ENCODE measurements at regions not wholly inside any gene's neighbourhood (a gene's known extent, or its start where the extent isn't known, plus 50 kb on each side); places are given as distances from the start of the nearest gene placed in this dataset.

DNA sequence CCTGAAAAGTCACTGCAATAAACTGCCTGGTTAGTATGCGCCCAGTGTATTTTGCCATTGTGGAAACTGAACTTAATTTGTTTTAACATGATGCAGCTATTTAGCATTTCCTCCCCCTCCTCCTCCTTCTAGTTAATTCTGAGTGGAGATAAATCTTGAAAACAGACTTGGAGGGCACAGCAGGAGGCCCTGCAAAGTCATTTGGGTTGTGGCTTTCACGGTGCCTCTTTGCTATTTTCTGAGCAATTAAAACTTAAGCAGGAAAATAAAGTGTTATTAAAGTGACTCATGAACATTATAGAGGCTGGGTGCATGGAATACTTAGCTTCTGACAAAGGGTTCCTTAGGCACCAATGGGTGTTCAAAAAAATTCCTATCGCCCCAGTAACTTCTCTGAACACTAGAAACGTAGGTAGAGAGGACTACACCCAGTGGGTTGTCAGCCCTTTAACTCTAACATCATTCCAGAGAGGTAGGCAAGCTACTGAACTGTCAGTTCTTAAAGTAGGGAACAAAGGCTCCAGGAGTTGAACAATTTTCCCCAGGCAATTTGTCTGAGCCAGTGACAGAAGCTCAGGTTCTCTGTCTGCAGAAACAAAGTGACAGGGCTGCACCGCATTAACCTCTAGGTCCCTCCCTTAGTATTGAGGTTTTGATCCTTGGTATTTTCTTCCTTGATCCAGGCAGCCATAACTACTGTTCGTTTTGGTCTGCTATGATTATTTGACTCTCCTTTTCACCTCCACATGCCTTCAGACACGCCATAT lies 158.3 kb upstream of the KIT start:
- peak; percentile 16 for DNase-seq (ENCODE audit: unreplicated experiment)
- Mint-ChIP-seq H3K4me1 (ENCODE audit: insufficient read depth, unreplicated experiment) (peaks cover 23% of the 10 kb centered on the region), H3K36me3 (ENCODE audit: insufficient read depth, unreplicated experiment) (no peaks in the 10 kb centered on the region), H3K27me3 (ENCODE audit: insufficient read depth, unreplicated experiment) (no peaks in the 10 kb centered on the region), H3K27ac (ENCODE audit: low read depth, unreplicated experiment) (peak overlapping the region; percentile 1), H3K4me3 (ENCODE audit: unreplicated experiment) (no peak overlapping the region), H3K9me3 (ENCODE audit: unreplicated experiment) (no peaks in the 10 kb centered on the region)
- no TSS peak for BruUV-seq (replicated peaks)
- TF ChIP-seq, protein P1, sequence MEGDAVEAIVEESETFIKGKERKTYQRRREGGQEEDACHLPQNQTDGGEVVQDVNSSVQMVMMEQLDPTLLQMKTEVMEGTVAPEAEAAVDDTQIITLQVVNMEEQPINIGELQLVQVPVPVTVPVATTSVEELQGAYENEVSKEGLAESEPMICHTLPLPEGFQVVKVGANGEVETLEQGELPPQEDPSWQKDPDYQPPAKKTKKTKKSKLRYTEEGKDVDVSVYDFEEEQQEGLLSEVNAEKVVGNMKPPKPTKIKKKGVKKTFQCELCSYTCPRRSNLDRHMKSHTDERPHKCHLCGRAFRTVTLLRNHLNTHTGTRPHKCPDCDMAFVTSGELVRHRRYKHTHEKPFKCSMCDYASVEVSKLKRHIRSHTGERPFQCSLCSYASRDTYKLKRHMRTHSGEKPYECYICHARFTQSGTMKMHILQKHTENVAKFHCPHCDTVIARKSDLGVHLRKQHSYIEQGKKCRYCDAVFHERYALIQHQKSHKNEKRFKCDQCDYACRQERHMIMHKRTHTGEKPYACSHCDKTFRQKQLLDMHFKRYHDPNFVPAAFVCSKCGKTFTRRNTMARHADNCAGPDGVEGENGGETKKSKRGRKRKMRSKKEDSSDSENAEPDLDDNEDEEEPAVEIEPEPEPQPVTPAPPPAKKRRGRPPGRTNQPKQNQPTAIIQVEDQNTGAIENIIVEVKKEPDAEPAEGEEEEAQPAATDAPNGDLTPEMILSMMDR (IDR thresholded peaks at IDR 0.05; ENCODE audit: unreplicated experiment), result no peak
- intact Hi-C loops (cut with micrococcal nuclease), result no loop called here
- ChIA-PET CTCF (interaction anchor here (0.6 kb wide), 1 partner anchor 338 kb away, joined by 3 read pairs; no protein-coding TSS in a partner anchor), POLR2A (interaction anchor here (1.4 kb wide), 1 partner anchor 15 kb away, joined by 3 read pairs; no protein-coding TSS in a partner anchor)

DNA sequence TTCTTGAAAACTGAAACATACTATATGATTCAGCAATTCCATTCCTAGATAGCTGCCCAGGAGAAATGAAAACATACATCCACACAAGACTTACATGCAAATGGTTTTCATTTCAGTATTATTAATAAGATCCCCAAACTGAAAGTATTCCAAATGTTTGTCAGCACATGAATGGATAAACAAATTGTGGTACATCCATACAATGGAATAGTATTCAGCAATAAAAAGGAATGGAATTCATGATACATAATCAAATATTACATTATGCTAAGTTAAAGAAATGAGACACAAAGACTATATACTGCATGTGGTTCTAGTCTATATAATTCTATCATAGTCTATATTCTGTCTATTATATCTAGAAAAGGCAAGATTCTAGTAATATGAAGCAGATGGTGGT lies 152.4 kb upstream of the KIT start:
- H3K9me3 Mint-ChIP-seq (ENCODE audit: unreplicated experiment), result peaks cover 7% of the 10 kb centered on the region
- no TSS peak for BruUV-seq (replicated peaks)
- H3K36me3 Mint-ChIP-seq (ENCODE audit: insufficient read depth, unreplicated experiment), result no peaks in the 10 kb centered on the region
- CTCF ChIA-PET, result interaction anchor here (1.1 kb wide), 1 partner anchor 19 kb away, joined by 3 read pairs; no protein-coding TSS in a partner anchor
- intact Hi-C loops (cut with micrococcal nuclease), result no loop called here
- POLR2A ChIA-PET, result interaction anchor here (0.9 kb wide), 1 partner anchor 21 kb away, joined by 4 read pairs; no protein-coding TSS in a partner anchor
- H3K4me1 Mint-ChIP-seq (ENCODE audit: insufficient read depth, unreplicated experiment), result no peaks in the 10 kb centered on the region
- TF ChIP-seq, protein P1 (IDR thresholded peaks at IDR 0.05; ENCODE audit: unreplicated experiment), result no peak
- no peak overlapping the region for H3K4me3 Mint-ChIP-seq (ENCODE audit: unreplicated experiment)
- no peak overlapping the region for H3K27ac Mint-ChIP-seq (ENCODE audit: low read depth, unreplicated experiment)
- H3K27me3 Mint-ChIP-seq (ENCODE audit: insufficient read depth, unreplicated experiment), result no peaks in the 10 kb centered on the region
- DNase-seq (ENCODE audit: unreplicated experiment), result no peak

DNA sequence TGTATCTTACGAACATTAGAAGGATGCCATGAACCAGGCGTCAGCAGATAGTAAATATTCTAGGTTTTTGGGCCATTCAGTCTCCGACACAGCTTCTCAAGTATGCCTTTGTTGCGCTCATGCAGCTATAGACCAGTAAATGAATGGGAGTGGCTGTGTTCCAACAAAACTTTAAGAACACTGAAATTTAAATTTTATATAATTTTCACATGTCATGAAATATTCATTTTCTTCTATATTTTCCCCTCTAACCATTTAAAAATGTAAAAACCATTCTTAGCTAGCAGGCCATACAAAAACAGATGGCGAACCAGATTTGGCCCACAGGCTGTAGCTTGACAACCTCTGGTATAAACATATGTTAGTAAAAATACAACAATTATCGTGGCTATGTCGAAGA lies 151.8 kb upstream of the KIT start:
- Mint-ChIP-seq H3K27ac (ENCODE audit: low read depth, unreplicated experiment) (no peak overlapping the region), H3K4me3 (ENCODE audit: unreplicated experiment) (no peak overlapping the region), H3K36me3 (ENCODE audit: insufficient read depth, unreplicated experiment) (no peaks in the 10 kb centered on the region), H3K9me3 (ENCODE audit: unreplicated experiment) (peaks cover 7% of the 10 kb centered on the region), H3K4me1 (ENCODE audit: insufficient read depth, unreplicated experiment) (no peaks in the 10 kb centered on the region), H3K27me3 (ENCODE audit: insufficient read depth, unreplicated experiment) (no peaks in the 10 kb centered on the region)
- CTCF ChIA-PET, result no interaction called here
- no peak for DNase-seq (ENCODE audit: unreplicated experiment)
- TF ChIP-seq, protein P1 (IDR thresholded peaks at IDR 0.05; ENCODE audit: unreplicated experiment), result no peak
- POLR2A ChIA-PET, result no interaction called here
- no TSS peak for BruUV-seq (replicated peaks)
- intact Hi-C loops (cut with micrococcal nuclease), result no loop called here

DNA sequence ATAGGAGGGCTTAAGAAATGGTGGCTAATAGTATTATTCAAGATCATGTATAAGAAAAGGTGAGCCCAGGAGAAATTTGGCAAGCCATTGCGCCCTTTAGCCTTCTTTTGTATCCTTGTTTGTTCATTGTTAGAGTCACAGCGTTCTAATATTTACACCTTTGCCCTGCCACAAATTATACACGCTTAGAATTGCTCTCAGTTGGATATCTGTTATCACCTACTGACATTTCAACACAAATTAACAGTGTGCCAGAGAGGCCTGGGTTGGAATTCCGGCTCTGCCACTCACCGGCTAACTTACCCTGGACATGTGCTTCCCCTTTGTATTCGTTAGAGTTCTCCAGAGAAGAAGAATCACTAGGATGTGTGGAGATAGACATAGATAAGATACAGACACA lies 148.7 kb upstream of the KIT start:
- Mint-ChIP-seq H3K36me3 (ENCODE audit: insufficient read depth, unreplicated experiment) (no peaks in the 10 kb centered on the region), H3K9me3 (ENCODE audit: unreplicated experiment) (peaks cover 7% of the 10 kb centered on the region), H3K4me3 (ENCODE audit: unreplicated experiment) (no peak overlapping the region), H3K27ac (ENCODE audit: low read depth, unreplicated experiment) (no peak overlapping the region), H3K27me3 (ENCODE audit: insufficient read depth, unreplicated experiment) (no peaks in the 10 kb centered on the region), H3K4me1 (ENCODE audit: insufficient read depth, unreplicated experiment) (peaks cover 12% of the 10 kb centered on the region)
- ChIA-PET POLR2A (no interaction called here), CTCF (no interaction called here)
- intact Hi-C loops (cut with micrococcal nuclease), result no loop called here
- BruUV-seq (replicated peaks), result no TSS peak
- no peak for DNase-seq (ENCODE audit: unreplicated experiment)
- TF ChIP-seq, protein P1 (IDR thresholded peaks at IDR 0.05; ENCODE audit: unreplicated experiment), result no peak
